Gastrocnemius medialis (tissue), 4 donors: ENCODE measurements at regions not wholly inside any gene's neighbourhood (a gene's known extent, or its start where the extent isn't known, plus 50 kb on each side); places are given as distances from the start of the nearest gene placed in this dataset.

Experiments used
- POLR2A ChIP-seq, 2 donors: fragments of 450-650 bp; IDR thresholded peaks; one replicate each; pipeline ENCODE4 v1.6.1; 2017; ENCODE audit warnings: antibody characterized with exemption in 2 of 2, mild to moderate bottlenecking in 2 of 2, moderate library complexity in 2 of 2
- TF ChIP-seq, protein P1 (sequence below), 5 experiments: fragments of 450-650 bp in 3 of 5; fragments of 200-600 bp in 2 of 5; sonication (generic) in 2 of 5; IDR thresholded peaks in 4 of 5; conservative IDR thresholded peaks in 1 of 5; 1 replicate in 4 of 5; 2 replicates in 1 of 5; pipeline ENCODE4 v1.5.1; 2016 to 2019; ENCODE audit warnings: antibody characterized with exemption in 5 of 5, mild to moderate bottlenecking in 3 of 5, moderate library complexity in 3 of 5

DNA sequence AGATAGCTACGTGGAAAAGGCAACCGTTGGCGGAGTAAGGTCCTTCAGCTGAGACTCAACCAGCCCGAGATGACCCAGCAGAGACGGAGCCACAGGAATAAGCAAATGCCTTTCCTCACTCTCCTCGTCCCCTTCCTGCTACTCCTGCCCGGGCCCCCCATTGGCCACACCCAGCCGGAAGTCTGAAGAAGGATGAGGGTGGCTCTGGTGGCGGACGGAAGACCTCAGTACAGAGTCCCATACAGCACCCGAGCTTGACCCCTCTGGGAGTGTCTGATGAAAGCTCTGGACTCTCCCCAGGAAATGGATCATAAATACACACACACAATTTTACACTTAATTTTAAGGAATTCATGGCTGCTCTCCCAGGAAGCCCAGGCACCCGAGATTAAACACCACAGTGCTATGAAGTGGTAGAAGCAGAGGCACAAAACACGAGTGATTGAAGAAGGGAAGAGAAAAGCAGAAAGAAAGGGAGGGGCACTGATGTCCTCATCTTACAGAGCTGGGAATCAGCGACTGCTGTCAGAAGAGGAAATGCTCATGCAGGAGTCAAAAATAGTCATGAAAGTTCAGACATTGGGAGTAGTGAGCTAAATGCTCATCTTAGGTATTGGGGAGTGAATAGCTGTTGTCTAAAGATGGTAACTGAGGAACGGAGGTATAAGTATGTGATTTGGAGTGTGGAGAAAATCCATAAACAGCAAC, 125.6 kb downstream of the BANF2 start:
- TF ChIP-seq, protein P1, sequence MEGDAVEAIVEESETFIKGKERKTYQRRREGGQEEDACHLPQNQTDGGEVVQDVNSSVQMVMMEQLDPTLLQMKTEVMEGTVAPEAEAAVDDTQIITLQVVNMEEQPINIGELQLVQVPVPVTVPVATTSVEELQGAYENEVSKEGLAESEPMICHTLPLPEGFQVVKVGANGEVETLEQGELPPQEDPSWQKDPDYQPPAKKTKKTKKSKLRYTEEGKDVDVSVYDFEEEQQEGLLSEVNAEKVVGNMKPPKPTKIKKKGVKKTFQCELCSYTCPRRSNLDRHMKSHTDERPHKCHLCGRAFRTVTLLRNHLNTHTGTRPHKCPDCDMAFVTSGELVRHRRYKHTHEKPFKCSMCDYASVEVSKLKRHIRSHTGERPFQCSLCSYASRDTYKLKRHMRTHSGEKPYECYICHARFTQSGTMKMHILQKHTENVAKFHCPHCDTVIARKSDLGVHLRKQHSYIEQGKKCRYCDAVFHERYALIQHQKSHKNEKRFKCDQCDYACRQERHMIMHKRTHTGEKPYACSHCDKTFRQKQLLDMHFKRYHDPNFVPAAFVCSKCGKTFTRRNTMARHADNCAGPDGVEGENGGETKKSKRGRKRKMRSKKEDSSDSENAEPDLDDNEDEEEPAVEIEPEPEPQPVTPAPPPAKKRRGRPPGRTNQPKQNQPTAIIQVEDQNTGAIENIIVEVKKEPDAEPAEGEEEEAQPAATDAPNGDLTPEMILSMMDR (IDR thresholded peaks at IDR 0.05 in 4 of 5, conservative IDR thresholded peaks at IDR 0.05 in 1 of 5): no peak
- TF ChIP-seq POLR2A (IDR thresholded peaks at IDR 0.05): no peak
